Endothelial cell of umbilical vein (primary cell): ENCODE measurements at regions not wholly inside any gene's neighbourhood (a gene's known extent, or its start where the extent isn't known, plus 50 kb on each side); places are given as distances from the start of the nearest gene placed in this dataset.

Experiments used
- BruUV-seq: library from RNA; stranded (reverse); fragments of 400-500 nt; replicated peaks from 2 replicates; lab custom pipeline; 2021; lab: Mats Ljungman, UMichigan
- CTCF ChIA-PET: fragments of 300-600, 350-600 bp; sonication (Branson Sonifier 250); formaldehyde crosslinking; loops from one replicate; lab custom pipeline; 2021; ENCODE audit warnings: antibody characterized with exemption, inconsistent platforms; lab: Charles Lee
- POLR2A ChIA-PET: fragments of 300-600, 350-600 bp; sonication (Branson Sonifier 250); formaldehyde crosslinking; loops from one replicate; lab custom pipeline; 2021; ENCODE audit warnings: antibody characterized with exemption, inconsistent platforms; lab: Charles Lee
- DNase-seq: peaks from one replicate; pipeline ENCODE4 v3.0.0-alpha.2; 2011; ENCODE audit warnings: low read depth, low spot score
- FAIRE-seq: peaks from 2 replicates; lab custom pipeline; 2011; peaks lifted over from hg19 to GRCh38; lab: Jason Lieb, UNC
- H2AFZ ChIP-seq: 2 replicates; pipeline ENCODE4 v1.6.0; 2012; ENCODE audit warnings: low read depth, low read length, control low read depth, inconsistent platforms
- H3K27ac ChIP-seq: 2 replicates; pipeline ENCODE4 v1.5.1; 2011; ENCODE audit warnings: low read depth, mild to moderate bottlenecking, control low read depth, low read length, moderate library complexity; ENCODE audit not compliant: insufficient read depth
- H3K27me3 ChIP-seq, 2 experiments: 2 replicates each; pipeline versions ENCODE4 v1.6.0 to v1.6.1; 2011; ENCODE audit warnings: low read length in 2 of 2, mixed read lengths in 1 of 2; ENCODE audit not compliant: control insufficient read depth in 2 of 2, insufficient read depth in 2 of 2
- H3K36me3 ChIP-seq, 2 experiments: 2 replicates in 1 of 2; 3 replicates in 1 of 2; pipeline ENCODE4 v1.5.1; 2011; ENCODE audit warnings: low read length in 2 of 2, mild to moderate bottlenecking in 1 of 2, moderate library complexity in 1 of 2; ENCODE audit not compliant: control insufficient read depth in 2 of 2, insufficient read depth in 2 of 2; ENCODE audit errors: extremely low read depth in 1 of 2
- H3K4me1 ChIP-seq: 3 replicates; pipeline ENCODE4 v1.5.1; 2011; ENCODE audit warnings: mild to moderate bottlenecking, low read length; ENCODE audit not compliant: control insufficient read depth, insufficient read depth; ENCODE audit errors: extremely low read depth
- H3K4me2 ChIP-seq: 2 replicates; pipeline ENCODE4 v1.6.1; 2011; ENCODE audit warnings: low read length, control low read depth, mixed read lengths; ENCODE audit not compliant: insufficient read depth
- H3K4me3 ChIP-seq, 3 experiments: fragments of 200-600 bp in 1 of 3; sonication (generic), shearing (Covaris generic) in 1 of 3; replicated peaks in 1 of 3; 2 replicates each; pipeline ENCODE4 v1.5.1; 2011 to 2016; ENCODE audit warnings: control low read depth in 3 of 3, low read length in 3 of 3, mild to moderate bottlenecking in 2 of 3, inconsistent platforms in 1 of 3, low read depth in 1 of 3, moderate library complexity in 1 of 3; ENCODE audit not compliant: insufficient read depth in 1 of 3
- H3K79me2 ChIP-seq: 2 replicates; pipeline ENCODE4 v1.6.0; 2012; ENCODE audit warnings: low read length, inconsistent platforms; ENCODE audit not compliant: control insufficient read depth, insufficient read depth
- H3K9ac ChIP-seq: replicated peaks from 2 replicates; pipeline ENCODE3; 2011; ENCODE audit warnings: low read length, control low read depth; ENCODE audit not compliant: insufficient read depth; ENCODE audit errors: extremely low read depth
- H3K9me1 ChIP-seq: replicated peaks from 3 replicates; pipeline ENCODE4 v1.6.0; 2011; ENCODE audit warnings: mild to moderate bottlenecking, low read length; ENCODE audit not compliant: control insufficient read depth, insufficient read depth; ENCODE audit errors: extremely low read depth
- H3K9me3 ChIP-seq: replicated peaks from 2 replicates; pipeline ENCODE4 v1.5.1; 2012; ENCODE audit warnings: low read length, inconsistent platforms; ENCODE audit not compliant: control insufficient read depth, insufficient read depth
- H4K20me1 ChIP-seq: replicated peaks from 2 replicates; pipeline ENCODE3; 2011; ENCODE audit warnings: mild to moderate bottlenecking, low read length; ENCODE audit not compliant: control insufficient read depth, insufficient read depth; ENCODE audit errors: extremely low read depth
- CTCF ChIP-seq, 2 donors: IDR thresholded peaks; 1 replicate in 1 of 2; 2 replicates in 1 of 2; pipeline ENCODE4 v1.5.1; 2011; ENCODE audit warnings: low read length in 2 of 2, mild to moderate bottlenecking in 2 of 2, moderate library complexity in 2 of 2, control low read depth in 1 of 2, inconsistent platforms in 1 of 2, low read depth in 1 of 2; ENCODE audit not compliant: insufficient read depth in 1 of 2; ENCODE audit errors: extremely low read depth in 1 of 2
- EZH2 ChIP-seq: IDR thresholded peaks from 2 replicates; pipeline ENCODE4 v1.6.1; 2012; ENCODE audit warnings: borderline replicate concordance, low read depth, mild to moderate bottlenecking, moderate library complexity, low read length, inconsistent platforms; ENCODE audit not compliant: severe bottlenecking
- FOS ChIP-seq: IDR thresholded peaks from 2 replicates; pipeline ENCODE4 v1.6.1; 2011; ENCODE audit warnings: mild to moderate bottlenecking, low read length, moderate library complexity, borderline replicate concordance; ENCODE audit not compliant: insufficient read depth
- GATA2 ChIP-seq: IDR thresholded peaks from 2 replicates; pipeline ENCODE4 v1.7.0; 2011; ENCODE audit warnings: low read depth, mild to moderate bottlenecking, moderate library complexity, mixed read lengths, low read length; ENCODE audit not compliant: insufficient read length, insufficient read depth
- JUN ChIP-seq: IDR thresholded peaks from 2 replicates; pipeline ENCODE4 v1.6.1; 2011; ENCODE audit warnings: borderline replicate concordance, low read depth; ENCODE audit not compliant: insufficient read length, insufficient read depth
- MYC ChIP-seq: IDR thresholded peaks from one replicate; pipeline ENCODE4 v1.6.1; 2011; ENCODE audit warnings: mild to moderate bottlenecking, low read depth, low read length
- POLR2A ChIP-seq: IDR thresholded peaks from 2 replicates; pipeline ENCODE4 v1.6.1; 2012; ENCODE audit warnings: low read depth, mild to moderate bottlenecking, control low read depth, low read length
- POLR2AphosphoS5 ChIP-seq: IDR thresholded peaks from 2 replicates; pipeline ENCODE4 v1.6.1; 2012; ENCODE audit warnings: low read depth, mild to moderate bottlenecking, control low read depth, low read length, moderate library complexity; ENCODE audit not compliant: insufficient read depth
- dilution Hi-C: fragments of 300-500 bp; cut with MboI; formaldehyde crosslinking; loops from one replicate; pipeline ENCODE4 v1.15.0; 2019; ENCODE audit warnings: low sequenced_read_pairs; ENCODE audit not compliant: extremely low pct_ligation_motif_present
- intact Hi-C: fragments of 100-400 bp; cut with micrococcal nuclease; formaldehyde crosslinking; loops from one replicate; pipeline ENCODE4 v1.10.0; 2022
- TF ChIP-seq, protein P1 (sequence below): IDR thresholded peaks from 2 replicates; pipeline ENCODE4 v1.6.1; 2011; ENCODE audit not compliant: insufficient read depth, insufficient read length

DNA sequence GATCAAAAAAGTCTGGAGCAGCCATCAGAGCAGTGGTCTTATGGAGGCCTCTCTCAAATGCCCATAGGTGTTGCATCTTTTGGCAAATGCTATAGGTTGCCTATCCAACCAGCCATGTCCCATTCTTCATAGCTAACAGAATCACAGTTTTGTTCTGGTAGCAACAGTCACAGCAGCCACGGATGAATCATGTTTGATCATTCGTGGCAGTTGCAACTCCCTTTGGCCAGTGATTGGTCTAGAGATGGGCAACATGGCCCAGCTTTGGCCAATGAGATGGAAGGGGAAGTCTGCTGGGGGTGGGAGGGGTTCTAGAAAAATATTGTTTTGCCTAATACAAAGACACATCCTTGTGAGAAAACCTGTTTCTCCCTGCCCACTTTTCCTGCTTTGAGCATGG is 50.3 kb upstream of the PPP2R3A start:
- no peaks in the 10 kb centered on the region for H4K20me1 ChIP-seq
- intact Hi-C loops: no loop called here
- no peak overlapping the region for H2AFZ ChIP-seq
- ChIA-PET CTCF (interaction anchor here (1.2 to 17.9 kb wide), 2 partner anchors 36 to 126 kb away, joined by 3 to 280 read pairs; no protein-coding TSS in a partner anchor), POLR2A (interaction anchor here (1.0 kb wide), 1 partner anchor 127 kb away, joined by 3 read pairs; no protein-coding TSS in a partner anchor)
- no peak overlapping the region for H3K4me2 ChIP-seq
- dilution Hi-C loops: no loop called here
- no peaks in the 10 kb centered on the region for H3K9me3 ChIP-seq
- peaks cover 0 to 4% of the 10 kb centered on the region in 2 experiments for H3K27me3 ChIP-seq
- no peaks in the 10 kb centered on the region for H3K36me3 ChIP-seq
- H3K9me1 ChIP-seq: no peaks in the 10 kb centered on the region
- no peak overlapping the region for H3K9ac ChIP-seq
- FAIRE-seq (no peak), DNase-seq (no peak)
- H3K4me3 ChIP-seq: no peak overlapping the region
- no peak overlapping the region for H3K27ac ChIP-seq
- H3K79me2 ChIP-seq: no peaks in the 10 kb centered on the region
- no TSS peak for BruUV-seq
- no peaks in the 10 kb centered on the region for H3K4me1 ChIP-seq
- TF ChIP-seq EZH2 (no peak), GATA2 (no peak), FOS (no peak), POLR2AphosphoS5 (no peak), CTCF (IDR thresholded peaks at IDR 0.05; ENCODE audit: extremely low read depth in 1 of 2, insufficient read depth in 1 of 2, low read depth in 1 of 2, low read length in 2 of 2) (no peak), POLR2A (no peak), MYC (no peak), JUN (no peak)
- TF ChIP-seq, protein P1, sequence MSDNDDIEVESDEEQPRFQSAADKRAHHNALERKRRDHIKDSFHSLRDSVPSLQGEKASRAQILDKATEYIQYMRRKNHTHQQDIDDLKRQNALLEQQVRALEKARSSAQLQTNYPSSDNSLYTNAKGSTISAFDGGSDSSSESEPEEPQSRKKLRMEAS: no peak
